ENCODE measurements at regions not wholly inside any gene's neighbourhood (a gene's known extent, or its start where the extent isn't known, plus 50 kb on each side); places are given as distances from the start of the nearest gene placed in this dataset.

- no peaks in the 10 kb centered on the region; a peak in 1 of 4 replicates for H3K4me1 ChIP-seq (ENCODE audit: control insufficient read depth in 1 of 2, insufficient read depth in 2 of 2, low read length in 2 of 2)
- H3K4me2 ChIP-seq (ENCODE audit: low read length): no peak overlapping the region
- H3K4me3 ChIP-seq (replicated peaks in 1 of 2; ENCODE audit: low read depth in 1 of 2, low read length in 2 of 2): no peak overlapping the region
- H2AFZ ChIP-seq (ENCODE audit: low read depth, low read length, poor library complexity, severe bottlenecking): no peak overlapping the region
- DNase-seq (ENCODE audit: low read depth, low spot score) (no peak), ATAC-seq (no peak)
- no peaks in the 10 kb centered on the region for H3K27me3 ChIP-seq (ENCODE audit: insufficient read depth, low read length)
- H3K9me2 ChIP-seq (ENCODE audit: insufficient read depth): no peaks in the 10 kb centered on the region
- TF ChIP-seq EZH2phosphoT487 (IDR thresholded peaks at IDR 0.05; ENCODE audit: borderline replicate concordance) (no peak), SRF (IDR thresholded peaks at IDR 0.05; ENCODE audit: low read depth) (no peak), REST (IDR thresholded peaks at IDR 0.05; ENCODE audit: low read depth) (no peak), JUND (IDR thresholded peaks at IDR 0.05) (no peak), CBX3 (IDR thresholded peaks at IDR 0.05; ENCODE audit: low read depth) (no peak), ZBTB33 (IDR thresholded peaks at IDR 0.05; ENCODE audit: extremely low read depth, insufficient replicate concordance, low read length) (no peak), YY1 (IDR thresholded peaks at IDR 0.05; ENCODE audit: extremely low read depth, insufficient replicate concordance, low read depth, low read length) (no peak), ZNF274 (IDR thresholded peaks at IDR 0.05; ENCODE audit: low read depth, low read length) (no peak), MAX (IDR thresholded peaks at IDR 0.05) (no peak), CTCF (IDR thresholded peaks at IDR 0.05 in 2 of 3, conservative IDR thresholded peaks at IDR 0.05 in 1 of 3; ENCODE audit: borderline replicate concordance in 1 of 3, insufficient read depth in 1 of 3, low read depth in 2 of 3, low read length in 2 of 3) (no peak), TCF7L2 (IDR thresholded peaks at IDR 0.05; ENCODE audit: borderline replicate concordance, extremely low read depth, insufficient read depth, insufficient read length) (no peak)
- intact Hi-C loops (cut with micrococcal nuclease): no loop called here
- no peaks in the 10 kb centered on the region for H4K20me1 ChIP-seq (ENCODE audit: insufficient read depth)
- H3K79me2 ChIP-seq (ENCODE audit: insufficient read depth, low read length): no peaks in the 10 kb centered on the region
- POLR2A ChIA-PET: no interaction called here
- H3K9me3 ChIP-seq (ENCODE audit: control insufficient read depth in 1 of 2, insufficient read depth in 1 of 2, low read depth in 1 of 2, low read length in 2 of 2): no peaks in the 10 kb centered on the region
- no peak overlapping the region for H3K9ac ChIP-seq (ENCODE audit: low read length)
- CTCF ChIA-PET: no interaction called here
- RAD21 ChIA-PET (ENCODE audit: low non-redundant PET in 1 of 2, low total read pairs in 2 of 2, uncharacterized antibody in 2 of 2, unreplicated experiment in 2 of 2): no interaction called here
- no TSS peak for BruUV-seq (replicated peaks)
- no peak overlapping the region for H3K27ac ChIP-seq (ENCODE audit: low read depth, low read length)
- H3K36me3 ChIP-seq (ENCODE audit: control insufficient read depth in 1 of 2, insufficient read depth in 2 of 2, low read length in 2 of 2): no peaks in the 10 kb centered on the region
These were observed 374.9 kb upstream of the JAG1 start for GRCh38 chr20:11048739-11049138.
